ENCODE measurements at regions not wholly inside any gene's neighbourhood (a gene's known extent, or its start where the extent isn't known, plus 50 kb on each side); places are given as distances from the start of the nearest gene placed in this dataset.

- no peak for TF ChIP-seq CTCF (IDR thresholded peaks at IDR 0.05)
- no peak for TF ChIP-seq ZFX (IDR thresholded peaks at IDR 0.05; ENCODE audit: borderline replicate concordance)
Observed at GRCh38 chrX:46260499-46260898, 284.7 kb downstream of the ZNF674 start.
